ENCODE measurements at regions not wholly inside any gene's neighbourhood (a gene's known extent, or its start where the extent isn't known, plus 50 kb on each side); places are given as distances from the start of the nearest gene placed in this dataset.

- DNase-seq: no peak
- Mint-ChIP-seq H3K36me3 (ENCODE audit: low read depth) (no peaks in the 10 kb centered on the region), H3K4me1 (ENCODE audit: low read depth) (no peaks in the 10 kb centered on the region), H3K9me3 (no peaks in the 10 kb centered on the region), H3K4me3 (no peak overlapping the region), H3K27me3 (no peaks in the 10 kb centered on the region), H3K27ac (no peak overlapping the region)
Observed at GRCh38 chr2:220263300-220263699, 635.9 kb downstream of the SLC4A3 start.

GRCh38 chr2:220269367-220269766, 641.9 kb downstream of the SLC4A3 start:
- Mint-ChIP-seq H3K4me3 (no peak overlapping the region), H3K27ac (no peak overlapping the region), H3K36me3 (ENCODE audit: low read depth) (no peaks in the 10 kb centered on the region), H3K9me3 (peaks cover 2% of the 10 kb centered on the region), H3K27me3 (no peaks in the 10 kb centered on the region), H3K4me1 (ENCODE audit: low read depth) (no peaks in the 10 kb centered on the region)
- DNase-seq: no peak

DNA sequence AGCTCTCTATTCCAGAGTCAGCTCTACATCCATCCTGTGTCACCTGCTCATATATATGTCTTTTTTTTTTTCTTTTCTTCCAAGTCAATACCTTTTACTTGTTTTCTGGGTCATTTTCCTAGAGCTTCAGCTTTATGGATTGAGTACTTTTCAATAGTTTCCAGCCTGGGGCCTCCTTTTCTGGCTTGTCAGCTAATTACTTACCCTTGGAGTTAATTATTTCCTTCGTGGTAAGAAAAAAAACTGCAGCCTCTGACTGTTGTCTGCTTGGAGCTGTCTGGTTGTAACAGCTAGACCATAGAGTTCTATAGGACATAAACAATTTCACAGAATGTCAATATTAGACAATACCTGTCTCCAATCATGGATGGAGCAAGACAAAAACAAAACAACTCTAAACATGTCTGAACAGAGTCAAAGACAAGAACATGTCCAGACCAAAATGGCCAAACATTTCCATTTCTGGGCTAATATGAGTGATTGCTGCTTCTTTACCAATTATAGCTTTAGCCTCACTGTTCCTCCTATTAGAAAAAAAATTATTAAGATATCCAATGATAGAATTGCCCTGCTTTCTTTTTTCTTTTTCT, 643.1 kb downstream of the SLC4A3 start:
- Mint-ChIP-seq H3K4me1 (ENCODE audit: low read depth) (no peaks in the 10 kb centered on the region), H3K36me3 (ENCODE audit: low read depth) (no peaks in the 10 kb centered on the region), H3K27me3 (no peaks in the 10 kb centered on the region), H3K4me3 (no peak overlapping the region), H3K9me3 (peaks cover 2% of the 10 kb centered on the region), H3K27ac (no peak overlapping the region)
- DNase-seq: no peak

DNA sequence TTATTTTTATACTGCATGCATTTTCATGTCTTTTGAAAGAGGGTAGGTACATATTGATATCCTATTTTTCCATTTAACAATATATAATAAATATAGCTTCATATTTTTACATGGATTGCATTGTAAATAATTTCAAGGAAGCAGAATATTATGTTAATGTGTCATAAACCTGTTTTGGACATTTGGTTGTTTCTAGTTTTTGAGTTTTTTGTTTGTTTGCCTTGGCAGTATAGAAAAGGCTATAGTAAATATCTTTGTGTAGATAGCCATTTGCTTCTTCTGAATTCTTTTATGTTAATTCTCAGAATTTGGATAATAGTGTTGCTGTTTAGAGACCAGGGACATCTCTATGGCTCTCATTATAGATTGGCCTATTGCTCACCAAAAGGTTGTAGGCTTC, 645.2 kb downstream of the SLC4A3 start:
- no peak overlapping the region for H3K4me3 Mint-ChIP-seq
- H3K9me3 Mint-ChIP-seq: peaks cover 2% of the 10 kb centered on the region
- no peaks in the 10 kb centered on the region for H3K36me3 Mint-ChIP-seq (ENCODE audit: low read depth)
- H3K27me3 Mint-ChIP-seq: no peaks in the 10 kb centered on the region
- H3K27ac Mint-ChIP-seq: no peak overlapping the region
- H3K4me1 Mint-ChIP-seq (ENCODE audit: low read depth): no peaks in the 10 kb centered on the region
- DNase-seq: no peak

GRCh38 chr2:220273082-220273481, 645.7 kb downstream of the SLC4A3 start:
- DNase-seq: no peak
- H3K4me1 Mint-ChIP-seq (ENCODE audit: low read depth): no peaks in the 10 kb centered on the region

GRCh38 chr2:220275454-220275853, 648.0 kb downstream of the SLC4A3 start:
- Mint-ChIP-seq H3K27me3 (no peaks in the 10 kb centered on the region), H3K4me1 (ENCODE audit: low read depth) (no peaks in the 10 kb centered on the region), H3K27ac (no peak overlapping the region), H3K9me3 (no peaks in the 10 kb centered on the region), H3K4me3 (no peak overlapping the region), H3K36me3 (ENCODE audit: low read depth) (no peaks in the 10 kb centered on the region)
- DNase-seq: no peak

More at GRCh38 chr2:220273082-220273481, 645.7 kb downstream of the SLC4A3 start:
- Mint-ChIP-seq H3K27me3 (no peaks in the 10 kb centered on the region), H3K9me3 (peaks cover 2% of the 10 kb centered on the region), H3K27ac (no peak overlapping the region), H3K36me3 (ENCODE audit: low read depth) (no peaks in the 10 kb centered on the region), H3K4me3 (no peak overlapping the region)

- DNase-seq: no peak
- no peak overlapping the region for H3K4me3 Mint-ChIP-seq
- H3K27me3 Mint-ChIP-seq: no peaks in the 10 kb centered on the region
- H3K27ac Mint-ChIP-seq: no peak overlapping the region
- no peaks in the 10 kb centered on the region for H3K9me3 Mint-ChIP-seq
- no peaks in the 10 kb centered on the region for H3K4me1 Mint-ChIP-seq (ENCODE audit: low read depth)
- H3K36me3 Mint-ChIP-seq (ENCODE audit: low read depth): no peaks in the 10 kb centered on the region
Observed at GRCh38 chr2:220276741-220277444, 649.5 kb downstream of the SLC4A3 start.

- Mint-ChIP-seq H3K4me1 (ENCODE audit: low read depth) (no peaks in the 10 kb centered on the region), H3K36me3 (ENCODE audit: low read depth) (no peaks in the 10 kb centered on the region), H3K27me3 (no peaks in the 10 kb centered on the region), H3K9me3 (no peaks in the 10 kb centered on the region), H3K27ac (no peak overlapping the region), H3K4me3 (no peak overlapping the region)
- DNase-seq: no peak
Observed at GRCh38 chr2:220277445-220277975, 650.1 kb downstream of the SLC4A3 start.

GRCh38 chr2:220278022-220278421, 650.6 kb downstream of the SLC4A3 start:
- DNase-seq: no peak
- Mint-ChIP-seq H3K27me3 (no peaks in the 10 kb centered on the region), H3K4me3 (no peak overlapping the region), H3K9me3 (no peaks in the 10 kb centered on the region), H3K36me3 (ENCODE audit: low read depth) (no peaks in the 10 kb centered on the region), H3K27ac (no peak overlapping the region), H3K4me1 (ENCODE audit: low read depth) (no peaks in the 10 kb centered on the region)

DNA sequence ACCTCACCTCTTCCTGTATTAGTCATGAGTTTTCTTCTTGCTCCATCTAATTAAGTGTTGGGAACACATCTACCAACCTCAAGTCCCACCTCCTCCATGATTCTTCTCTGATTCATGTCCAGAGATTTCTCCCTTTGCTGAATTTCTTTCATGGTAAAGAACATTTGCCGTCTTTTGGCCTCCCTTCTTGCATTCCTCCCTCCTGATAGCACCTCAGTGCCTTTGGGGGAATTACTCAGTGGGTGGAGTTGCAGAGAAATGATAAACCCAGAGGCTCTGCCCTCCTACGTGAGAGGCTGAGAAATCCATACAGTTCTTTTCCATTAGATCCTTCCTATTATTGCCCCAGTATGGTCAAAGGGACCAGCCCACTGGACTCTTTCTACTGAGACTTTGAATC, 651.9 kb downstream of the SLC4A3 start:
- no peak for DNase-seq
- peaks cover 2% of the 10 kb centered on the region for H3K9me3 Mint-ChIP-seq

DNA sequence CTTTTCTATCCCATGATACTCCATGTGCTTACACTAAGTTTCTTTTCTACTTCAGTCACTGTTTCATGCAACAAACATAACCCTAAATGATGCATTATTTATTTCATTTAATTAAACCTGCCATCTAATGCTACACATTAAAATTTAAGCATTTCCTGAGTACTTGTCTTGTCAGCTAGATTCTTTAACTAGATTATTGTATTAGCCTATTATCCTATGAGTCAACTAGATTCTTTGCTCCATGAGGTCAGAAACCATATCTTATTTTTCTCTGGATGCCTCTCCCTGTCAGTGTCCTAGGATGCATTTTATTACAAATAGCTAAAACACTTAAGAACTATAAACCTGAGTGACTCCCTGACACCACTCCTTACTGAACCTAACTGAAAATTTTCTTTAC, 652.4 kb downstream of the SLC4A3 start:
- Mint-ChIP-seq H3K36me3 (ENCODE audit: low read depth) (no peaks in the 10 kb centered on the region), H3K9me3 (peaks cover 2% of the 10 kb centered on the region), H3K4me1 (ENCODE audit: low read depth) (no peaks in the 10 kb centered on the region), H3K4me3 (no peak overlapping the region), H3K27me3 (no peaks in the 10 kb centered on the region), H3K27ac (no peak overlapping the region)
- DNase-seq: no peak

More for the DNA sequence above, 651.9 kb downstream of the SLC4A3 start:
- Mint-ChIP-seq H3K4me3 (no peak overlapping the region), H3K4me1 (ENCODE audit: low read depth) (no peaks in the 10 kb centered on the region), H3K36me3 (ENCODE audit: low read depth) (no peaks in the 10 kb centered on the region), H3K27me3 (no peaks in the 10 kb centered on the region), H3K27ac (no peak overlapping the region)

DNA sequence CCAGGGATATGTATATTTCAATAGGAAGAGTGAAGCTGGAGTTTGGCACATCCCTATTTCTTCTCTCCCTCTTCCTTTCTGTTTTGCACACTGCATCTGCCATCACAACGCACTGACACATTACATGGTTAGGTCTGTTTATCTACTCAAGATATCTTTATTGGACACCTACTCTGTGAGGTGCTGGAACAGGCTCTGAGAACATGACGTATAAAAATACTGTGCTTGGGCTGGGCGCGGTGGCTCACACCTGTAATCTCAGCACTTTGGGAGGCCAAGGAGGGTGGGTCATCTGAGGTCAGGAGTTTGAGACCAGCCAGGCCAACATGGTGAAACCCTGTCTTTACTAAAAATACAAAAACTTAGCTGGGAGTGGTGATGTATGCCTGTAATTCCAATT, 653.3 kb downstream of the SLC4A3 start:
- Mint-ChIP-seq H3K4me1 (ENCODE audit: low read depth) (no peaks in the 10 kb centered on the region), H3K27me3 (no peaks in the 10 kb centered on the region)

GRCh38 chr2:220281771-220282170, 654.3 kb downstream of the SLC4A3 start:
- DNase-seq: no peak
- H3K4me1 Mint-ChIP-seq (ENCODE audit: low read depth): no peaks in the 10 kb centered on the region
- H3K4me3 Mint-ChIP-seq: no peak overlapping the region
- H3K9me3 Mint-ChIP-seq: peaks cover 2% of the 10 kb centered on the region
- H3K36me3 Mint-ChIP-seq (ENCODE audit: low read depth): no peaks in the 10 kb centered on the region
- H3K27ac Mint-ChIP-seq: no peak overlapping the region
- no peaks in the 10 kb centered on the region for H3K27me3 Mint-ChIP-seq

More for the DNA sequence above, 653.3 kb downstream of the SLC4A3 start:
- Mint-ChIP-seq H3K9me3 (peaks cover 2% of the 10 kb centered on the region), H3K27ac (no peak overlapping the region), H3K4me3 (no peak overlapping the region), H3K36me3 (ENCODE audit: low read depth) (no peaks in the 10 kb centered on the region)
- no peak for DNase-seq

- no peak overlapping the region for H3K27ac Mint-ChIP-seq
- no peaks in the 10 kb centered on the region for H3K36me3 Mint-ChIP-seq (ENCODE audit: low read depth)
- H3K27me3 Mint-ChIP-seq: no peaks in the 10 kb centered on the region
- DNase-seq: no peak
- peaks cover 2% of the 10 kb centered on the region for H3K9me3 Mint-ChIP-seq
- no peaks in the 10 kb centered on the region for H3K4me1 Mint-ChIP-seq (ENCODE audit: low read depth)
- no peak overlapping the region for H3K4me3 Mint-ChIP-seq
Observed at GRCh38 chr2:220282236-220282635, 654.8 kb downstream of the SLC4A3 start.

GRCh38 chr2:220293966-220294365, 666.5 kb downstream of the SLC4A3 start:
- H3K4me1 Mint-ChIP-seq (ENCODE audit: low read depth): no peaks in the 10 kb centered on the region
- no peak overlapping the region for H3K27ac Mint-ChIP-seq
- H3K4me3 Mint-ChIP-seq: no peak overlapping the region
- no peaks in the 10 kb centered on the region for H3K27me3 Mint-ChIP-seq
- H3K9me3 Mint-ChIP-seq: no peaks in the 10 kb centered on the region
- DNase-seq: no peak
- no peaks in the 10 kb centered on the region for H3K36me3 Mint-ChIP-seq (ENCODE audit: low read depth)

Measured in activated T-cell treated with anti-CD3 and anti-CD28 coated beads, Interleukin-2, amount 50 U/mL, for 24 hours (primary cell).